Muscle of leg (tissue), 3 donors: ENCODE measurements at regions not wholly inside any gene's neighbourhood (a gene's known extent, or its start where the extent isn't known, plus 50 kb on each side); places are given as distances from the start of the nearest gene placed in this dataset.

Experiments
- DNase-seq: peaks from one replicate; pipeline ENCODE4 v3.0.0; 2013
- H3K27ac ChIP-seq: one replicate; pipeline ENCODE4 v1.5.1; 2013; ENCODE audit warnings: mild to moderate bottlenecking, low read length, control low read depth
- H3K27me3 ChIP-seq: one replicate; pipeline ENCODE4 v1.6.1; 2013; ENCODE audit warnings: low read length; ENCODE audit not compliant: control insufficient read depth, insufficient read depth
- H3K36me3 ChIP-seq: one replicate; pipeline ENCODE4 v1.6.1; 2013; ENCODE audit warnings: low read length; ENCODE audit not compliant: control insufficient read depth, insufficient read depth
- H3K4me1 ChIP-seq: one replicate; pipeline ENCODE4 v1.6.1; 2013; ENCODE audit warnings: low read length; ENCODE audit not compliant: control insufficient read depth, insufficient read depth
- H3K4me3 ChIP-seq: one replicate; pipeline ENCODE4 v1.5.1; 2013; ENCODE audit warnings: low read length, control low read depth
- H3K9me3 ChIP-seq: replicated peaks from 2 replicates; pipeline ENCODE4 v1.6.1; 2013; ENCODE audit warnings: low read depth, low read length; ENCODE audit not compliant: control insufficient read depth
- WGBS: methylation state at CpG from one replicate; pipeline ENCODE4 v1.1.5; 2013; ENCODE audit warnings: missing lambda C conversion rate; ENCODE audit not compliant: insufficient coverage; 5-methylcytosine and 5-hydroxymethylcytosine counted together

DNA sequence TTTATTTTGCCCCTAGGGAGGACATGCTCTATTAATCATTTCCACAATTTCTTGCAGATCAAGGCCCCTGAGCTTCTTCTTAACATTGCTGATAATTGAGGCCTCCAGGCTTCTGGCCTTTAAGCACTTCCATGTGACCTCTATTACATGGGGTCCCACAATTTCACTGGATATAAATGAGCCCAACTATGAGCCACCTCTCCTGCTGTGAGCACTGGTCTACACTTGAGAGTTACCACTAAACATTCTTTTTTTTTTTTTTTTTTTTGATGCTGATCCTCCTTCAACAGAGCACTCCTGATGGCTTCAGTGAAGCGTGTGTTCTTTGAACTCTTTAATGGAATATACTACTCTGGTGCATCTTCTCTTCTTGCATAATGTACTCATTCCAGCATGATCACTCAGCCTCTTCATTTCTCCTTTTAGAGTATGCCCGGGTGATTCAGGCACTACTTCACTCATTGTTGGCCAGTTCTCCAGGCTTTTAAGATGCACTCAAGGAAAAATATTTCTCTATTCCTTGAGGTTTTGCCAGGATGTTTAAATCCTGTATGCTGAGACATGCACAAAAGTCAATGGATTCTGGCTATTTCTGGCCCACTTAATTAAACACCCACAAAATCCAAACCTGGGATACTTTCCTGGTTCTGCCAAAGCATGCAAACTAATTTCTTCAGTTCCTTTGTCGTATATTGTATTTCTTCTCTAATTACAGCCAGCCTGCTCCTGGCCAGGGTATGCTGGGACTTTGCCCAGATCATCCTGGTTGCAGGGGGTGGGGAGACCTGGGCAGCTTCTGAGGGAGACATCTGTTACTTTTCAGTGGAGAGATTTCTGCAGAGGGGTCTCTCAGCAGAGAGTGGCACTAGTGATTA, 257.8 kb upstream of the LUZP2 start:
- DNase-seq = peak; percentile 10
- no peak overlapping the region for H3K27ac ChIP-seq
- no peaks in the 10 kb centered on the region for H3K9me3 ChIP-seq
- H3K4me1 ChIP-seq = peaks cover 3% of the 10 kb centered on the region
- no CpG with 5 or more reads among the region's 3 CpGs for WGBS
- H3K27me3 ChIP-seq = no peaks in the 10 kb centered on the region
- no peaks in the 10 kb centered on the region for H3K36me3 ChIP-seq
- no peak overlapping the region for H3K4me3 ChIP-seq

- H3K36me3 ChIP-seq = no peaks in the 10 kb centered on the region
- DNase-seq = no peak
- no peaks in the 10 kb centered on the region for H3K27me3 ChIP-seq
- peaks cover 3% of the 10 kb centered on the region for H3K4me1 ChIP-seq
- H3K9me3 ChIP-seq = no peaks in the 10 kb centered on the region
- H3K27ac ChIP-seq = no peak overlapping the region
- H3K4me3 ChIP-seq = no peak overlapping the region
Measured at GRCh38 chr11:24239930-24240329, 256.9 kb upstream of the LUZP2 start.

GRCh38 chr11:24240496-24241175, 256.2 kb upstream of the LUZP2 start:
- Histone ChIP-seq H3K27ac (no peak overlapping the region), H3K9me3 (no peaks in the 10 kb centered on the region), H3K4me1 (peaks cover 3% of the 10 kb centered on the region), H3K27me3 (no peaks in the 10 kb centered on the region), H3K36me3 (no peaks in the 10 kb centered on the region), H3K4me3 (no peak overlapping the region)
- 80% methylated on average over 1 of the region's 1 CpG for WGBS
- DNase-seq = no peak

DNA sequence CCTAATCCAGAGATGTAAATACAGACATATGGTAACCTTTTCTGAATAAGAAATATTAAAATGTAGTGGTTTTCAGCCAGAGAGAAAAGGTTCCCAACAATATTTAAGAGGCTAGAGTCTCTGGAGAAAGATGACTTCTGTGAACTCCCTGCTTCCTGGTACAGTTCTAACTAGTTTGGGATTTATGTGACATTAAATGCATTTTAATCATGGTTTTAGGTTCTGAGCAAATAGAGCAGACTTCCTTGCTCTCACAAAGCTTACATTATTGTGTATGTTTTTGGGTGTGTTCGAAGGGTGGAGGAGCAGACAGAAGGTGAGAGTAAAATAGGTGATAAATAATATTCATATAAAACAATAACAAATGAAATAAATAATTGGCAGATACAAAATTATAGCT, 250.1 kb upstream of the LUZP2 start:
- no peaks in the 10 kb centered on the region for H3K4me1 ChIP-seq
- no peak overlapping the region for H3K27ac ChIP-seq
- no peak for DNase-seq
- H3K4me3 ChIP-seq = no peak overlapping the region
- H3K36me3 ChIP-seq = no peaks in the 10 kb centered on the region
- H3K27me3 ChIP-seq = no peaks in the 10 kb centered on the region
- H3K9me3 ChIP-seq = no peaks in the 10 kb centered on the region
- WGBS = no CpG with 5 or more reads among the region's 1 CpG

DNA sequence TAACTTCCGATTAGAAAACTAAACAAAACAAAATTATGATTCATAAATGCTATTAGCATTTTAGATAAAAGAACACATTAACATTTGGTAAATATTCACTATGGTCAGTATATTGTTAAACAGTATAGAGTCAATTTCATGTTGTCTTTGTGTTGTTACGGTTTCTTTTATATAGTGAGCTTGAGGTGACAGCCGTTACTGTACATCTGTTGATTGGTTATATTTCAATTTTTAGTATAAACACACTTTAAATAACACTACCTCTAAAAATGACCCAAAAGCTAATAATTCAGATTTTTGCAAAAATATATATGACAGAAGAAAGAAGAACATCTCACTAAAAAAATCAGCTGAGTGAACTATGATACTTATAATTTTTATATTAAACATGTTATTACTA, 249.0 kb upstream of the LUZP2 start:
- H3K4me3 ChIP-seq = no peak overlapping the region
- H3K9me3 ChIP-seq = no peaks in the 10 kb centered on the region
- no CpG with 5 or more reads among the region's 3 CpGs for WGBS
- DNase-seq = no peak
- no peaks in the 10 kb centered on the region for H3K36me3 ChIP-seq
- no peaks in the 10 kb centered on the region for H3K4me1 ChIP-seq
- no peaks in the 10 kb centered on the region for H3K27me3 ChIP-seq
- H3K27ac ChIP-seq = no peak overlapping the region

GRCh38 chr11:24249921-24250320, 246.9 kb upstream of the LUZP2 start:
- DNase-seq = no peak
- H3K27me3 ChIP-seq = no peaks in the 10 kb centered on the region
- H3K27ac ChIP-seq = no peak overlapping the region
- H3K9me3 ChIP-seq = no peaks in the 10 kb centered on the region
- H3K4me3 ChIP-seq = no peak overlapping the region
- no CpG with 5 or more reads among the region's 1 CpG for WGBS
- H3K4me1 ChIP-seq = no peaks in the 10 kb centered on the region
- H3K36me3 ChIP-seq = no peaks in the 10 kb centered on the region

DNA sequence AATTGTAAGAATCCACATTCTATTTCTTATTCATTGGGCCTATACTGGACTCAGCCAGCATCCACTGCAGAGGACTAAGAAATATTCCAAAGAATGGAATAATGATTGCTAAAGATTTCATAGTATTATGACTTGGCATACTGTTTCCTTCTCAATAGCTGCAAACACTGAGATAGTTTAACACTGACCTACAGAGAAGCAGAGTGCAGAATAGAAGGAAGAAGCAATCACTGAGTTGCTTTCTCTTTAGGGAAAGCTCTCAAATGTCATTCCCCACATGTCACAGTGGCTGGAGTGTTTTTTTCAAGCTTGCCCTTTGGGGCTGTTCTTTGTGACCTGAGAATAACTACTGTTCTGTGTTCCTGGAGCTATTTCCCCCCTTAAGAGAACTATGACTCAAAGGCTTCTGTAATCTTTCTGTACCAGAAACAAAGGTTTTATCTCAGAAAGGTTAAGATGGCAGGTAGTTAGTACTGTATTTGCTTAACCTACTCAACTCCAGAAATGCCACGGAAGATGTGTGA, 243.6 kb upstream of the LUZP2 start:
- Histone ChIP-seq H3K9me3 (no peaks in the 10 kb centered on the region), H3K27me3 (no peaks in the 10 kb centered on the region), H3K4me1 (no peaks in the 10 kb centered on the region), H3K27ac (no peak overlapping the region), H3K36me3 (no peaks in the 10 kb centered on the region), H3K4me3 (no peak overlapping the region)
- WGBS = no CpG with 5 or more reads among the region's 1 CpG
- DNase-seq = peak; percentile 6

- H3K4me3 ChIP-seq = no peak overlapping the region
- DNase-seq = no peak
- no peak overlapping the region for H3K27ac ChIP-seq
- 100% methylated on average over 1 of the region's 2 CpGs for WGBS
- no peaks in the 10 kb centered on the region for H3K27me3 ChIP-seq
- no peaks in the 10 kb centered on the region for H3K9me3 ChIP-seq
- H3K36me3 ChIP-seq = no peaks in the 10 kb centered on the region
- no peaks in the 10 kb centered on the region for H3K4me1 ChIP-seq
Measured at GRCh38 chr11:24264868-24265267, 232.0 kb upstream of the LUZP2 start.

DNA sequence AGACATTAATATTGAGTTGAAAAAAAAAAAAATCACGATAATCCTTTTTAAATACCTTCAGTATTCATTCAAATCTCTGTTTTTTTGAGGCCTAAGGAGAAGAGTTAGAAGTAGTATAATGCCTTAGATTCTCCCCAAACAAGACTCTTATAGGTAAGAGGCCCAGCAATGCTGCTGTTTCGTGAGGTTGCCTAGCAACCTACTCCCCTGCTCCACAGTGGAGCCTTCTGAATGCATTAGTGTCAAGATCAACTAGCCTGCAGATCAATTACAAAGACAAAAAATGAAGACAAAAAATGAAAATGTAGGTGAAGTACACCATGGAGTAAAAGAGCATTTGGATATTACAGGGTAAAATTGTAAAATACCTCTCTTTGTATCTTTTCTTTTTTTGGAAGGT, 229.8 kb upstream of the LUZP2 start:
- no peak overlapping the region for H3K27ac ChIP-seq
- H3K27me3 ChIP-seq = no peaks in the 10 kb centered on the region
- H3K4me1 ChIP-seq = no peaks in the 10 kb centered on the region
- no peak overlapping the region for H3K4me3 ChIP-seq
- no peaks in the 10 kb centered on the region for H3K36me3 ChIP-seq
- WGBS = no CpG with 5 or more reads among the region's 2 CpGs
- H3K9me3 ChIP-seq = no peaks in the 10 kb centered on the region
- DNase-seq = no peak

- Histone ChIP-seq H3K36me3 (no peaks in the 10 kb centered on the region), H3K27ac (no peak overlapping the region), H3K9me3 (no peaks in the 10 kb centered on the region), H3K4me3 (no peak overlapping the region), H3K4me1 (no peaks in the 10 kb centered on the region), H3K27me3 (no peaks in the 10 kb centered on the region)
- no peak for DNase-seq
- WGBS = no CpG with 5 or more reads among the region's 2 CpGs
Measured at GRCh38 chr11:24271798-24272197, 225.1 kb upstream of the LUZP2 start.
